HepG2 (cell line): ENCODE measurements at regions not wholly inside any gene's neighbourhood (a gene's known extent, or its start where the extent isn't known, plus 50 kb on each side); places are given as distances from the start of the nearest gene placed in this dataset.

ENCODE experiments used
- ATAC-seq: fragments of 200-7000 bp; cut with Tn5 transposase; 3 replicates; pipeline ENCODE4 v1.9.1; 2020; ENCODE audit warnings: mild to moderate bottlenecking, moderate library complexity
- BruUV-seq: library from RNA; stranded (reverse); fragments of 400-500 nt; replicated peaks from 2 replicates; lab custom pipeline; 2021; lab: Mats Ljungman, UMichigan
- CTCF ChIA-PET: fragments of 300-600 bp; formaldehyde crosslinking; extraction: SDS; loops from one replicate; lab custom pipeline; 2021; ENCODE audit warnings: low total read pairs, inconsistent platforms, low intra/inter-chr PET ratio; lab: Yijun Ruan, JAX
- POLR2A ChIA-PET: fragments of 350-600 bp; sonication (Branson Sonifier 250); formaldehyde crosslinking; loops from one replicate; lab custom pipeline; 2020; ENCODE audit warnings: antibody characterized with exemption, inconsistent platforms; lab: Yijun Ruan, JAX
- DNase-seq: peaks from one replicate; pipeline ENCODE4 v3.0.0-alpha.2; 2015; ENCODE audit warnings: low spot score
- FAIRE-seq: peaks from 3 replicates; lab custom pipeline; 2011; peaks lifted over from hg19 to GRCh38; lab: Jason Lieb, UNC
- H2AFZ ChIP-seq: one replicate; pipeline ENCODE4 v1.6.1; 2011; ENCODE audit warnings: low read length, inconsistent platforms
- H3K27ac ChIP-seq: fragments of 300-600 bp; 3 replicates; pipeline ENCODE4 v1.8.0; 2011; ENCODE audit warnings: mixed run types, mild to moderate bottlenecking, mixed read lengths, low read length, inconsistent platforms; ENCODE audit not compliant: insufficient read depth; ENCODE audit errors: extremely low read length
- H3K27me3 ChIP-seq, 2 experiments: fragments of 200-600 bp in 1 of 2; 2 replicates in 1 of 2; 3 replicates in 1 of 2; pipeline versions ENCODE4 v1.6.0 to v1.8.0; 2011; ENCODE audit warnings: low read length in 2 of 2, mild to moderate bottlenecking in 2 of 2, moderate library complexity in 2 of 2, inconsistent platforms in 1 of 2; ENCODE audit not compliant: insufficient read depth in 2 of 2, control insufficient read depth in 1 of 2
- H3K36me3 ChIP-seq, 2 experiments: fragments of 200-600 bp in 1 of 2; replicated peaks in 1 of 2; 2 replicates in 1 of 2; 3 replicates in 1 of 2; pipeline versions ENCODE4 v1.5.1 to v1.8.0; 2011; ENCODE audit warnings: low read length in 2 of 2, inconsistent platforms in 1 of 2; ENCODE audit not compliant: insufficient read depth in 2 of 2, control insufficient read depth in 1 of 2
- H3K4me1 ChIP-seq: 2 replicates; pipeline ENCODE4 v1.5.1; 2012; ENCODE audit warnings: low read length, inconsistent platforms; ENCODE audit not compliant: insufficient read depth
- H3K4me2 ChIP-seq: 2 replicates; pipeline ENCODE4 v1.6.0; 2011; ENCODE audit warnings: low read depth, low read length, inconsistent platforms
- H3K4me3 ChIP-seq, 3 experiments: fragments of 200-600 bp in 1 of 3; sonication (generic), shearing (Covaris generic) in 1 of 3; replicated peaks in 1 of 3; 2 replicates each; pipeline ENCODE4 v1.5.1; 2011 to 2016; ENCODE audit warnings: low read length in 3 of 3, inconsistent platforms in 2 of 3, low read depth in 2 of 3, mild to moderate bottlenecking in 2 of 3, control low read depth in 1 of 3, mixed read lengths in 1 of 3; ENCODE audit not compliant: insufficient read depth in 1 of 3
- H3K79me2 ChIP-seq: one replicate; pipeline ENCODE4 v1.6.1; 2011; ENCODE audit warnings: low read length, inconsistent platforms; ENCODE audit not compliant: insufficient read depth
- H3K9ac ChIP-seq: 2 replicates; pipeline ENCODE4 v1.6.0; 2011; ENCODE audit warnings: mild to moderate bottlenecking, low read depth, low read length, inconsistent platforms; ENCODE audit not compliant: insufficient read depth
- H3K9me3 ChIP-seq: 2 replicates; pipeline ENCODE4 v1.5.1; 2012; ENCODE audit warnings: mild to moderate bottlenecking, low read length
- H4K20me1 ChIP-seq: 2 replicates; pipeline ENCODE4 v1.6.0; 2011; ENCODE audit warnings: inconsistent platforms, mild to moderate bottlenecking, low read length, moderate library complexity; ENCODE audit not compliant: insufficient read depth
- CEBPB ChIP-seq: IDR thresholded peaks from 2 replicates; pipeline ENCODE4 v1.6.1; 2011; ENCODE audit warnings: low read depth, low read length, improper control_type of control experiment, borderline replicate concordance
- CEBPG ChIP-seq: IDR thresholded peaks from 2 replicates; pipeline ENCODE4 v1.6.1; 2016
- FOSL1 ChIP-seq: sonication (generic); formaldehyde crosslinking; IDR thresholded peaks from 2 replicates; pipeline ENCODE4 v1.9.0; 2021; ENCODE audit warnings: missing genetic modification reagents, borderline replicate concordance
- IRF2 ChIP-seq: IDR thresholded peaks from 2 replicates; pipeline ENCODE4 v1.6.1; 2018; ENCODE audit warnings: missing genetic modification reagents, missing compliant biosample characterization
- KAT8 ChIP-seq: IDR thresholded peaks from 2 replicates; pipeline ENCODE4 v1.6.1; 2016; ENCODE audit warnings: missing genetic modification reagents, missing compliant biosample characterization
- KMT2A ChIP-seq: sonication (generic); formaldehyde crosslinking; IDR thresholded peaks from 2 replicates; pipeline ENCODE4 v1.4.0; 2020; ENCODE audit warnings: missing genetic modification reagents
- MAFK ChIP-seq, 2 experiments: IDR thresholded peaks in 1 of 2; conservative IDR thresholded peaks in 1 of 2; 2 replicates each; pipeline ENCODE4 v1.6.1; 2011; ENCODE audit warnings: improper control_type of control experiment in 2 of 2, low read length in 2 of 2
- NFAT5 ChIP-seq: sonication (generic); formaldehyde crosslinking; IDR thresholded peaks from 2 replicates; pipeline ENCODE4 v1.4.0; 2020; ENCODE audit warnings: missing genetic modification reagents
- PRMT3 ChIP-seq: sonication (generic); formaldehyde crosslinking; IDR thresholded peaks from 2 replicates; pipeline ENCODE4 v1.8.1; 2022; ENCODE audit warnings: low read depth, mild to moderate bottlenecking, moderate library complexity, missing genetic modification reagents, borderline replicate concordance
- SIN3B ChIP-seq: fragments of 150-350 bp; IDR thresholded peaks from 2 replicates; pipeline ENCODE4 v1.6.1; 2014; ENCODE audit warnings: low read length
- ZBTB10 ChIP-seq: sonication (generic); formaldehyde crosslinking; IDR thresholded peaks from 2 replicates; pipeline ENCODE4 v1.4.0; 2020; ENCODE audit warnings: missing genetic modification reagents, borderline replicate concordance
- ZBTB34 ChIP-seq: sonication (generic); formaldehyde crosslinking; IDR thresholded peaks from 2 replicates; pipeline ENCODE4 v1.8.0; 2022; ENCODE audit warnings: mild to moderate bottlenecking, missing genetic modification reagents
- ZIK1 ChIP-seq: sonication (generic); formaldehyde crosslinking; IDR thresholded peaks from 2 replicates; pipeline ENCODE4 v1.5.0; 2020; ENCODE audit warnings: mild to moderate bottlenecking, low read depth, missing genetic modification reagents, borderline replicate concordance
- ZNF414 ChIP-seq: sonication (generic); formaldehyde crosslinking; IDR thresholded peaks from 2 replicates; pipeline ENCODE4 v1.5.0; 2020; ENCODE audit warnings: missing genetic modification reagents
- ZNF460 ChIP-seq: sonication (generic); formaldehyde crosslinking; IDR thresholded peaks from 2 replicates; pipeline ENCODE4 v1.5.1; 2020; ENCODE audit warnings: missing genetic modification reagents, mild to moderate bottlenecking, borderline replicate concordance
- ZSCAN22 ChIP-seq: sonication (generic); formaldehyde crosslinking; IDR thresholded peaks from 2 replicates; pipeline ENCODE4 v1.4.0; 2020; ENCODE audit warnings: mild to moderate bottlenecking, missing genetic modification reagents
- whole genome bisulfite sequencing: methylation state at CpG from one replicate; pipeline ENCODE4 v1.1.6; 2017; ENCODE audit warnings: low lambda C conversion rate; 5-methylcytosine and 5-hydroxymethylcytosine counted together
- in situ Hi-C: cut with HindIII; loops from 2 replicates; pipeline ENCODE4 v1.10.0; 2017; ENCODE audit warnings: low pct_unique_long_range_greater_than_20kb; ENCODE audit not compliant: extremely low pct_ligation_motif_present
- intact Hi-C: fragments of 100-400 bp; cut with micrococcal nuclease; formaldehyde crosslinking; loops from one replicate; pipeline ENCODE4 v1.10.0; 2022; ENCODE audit not compliant: unreplicated experiment

DNA sequence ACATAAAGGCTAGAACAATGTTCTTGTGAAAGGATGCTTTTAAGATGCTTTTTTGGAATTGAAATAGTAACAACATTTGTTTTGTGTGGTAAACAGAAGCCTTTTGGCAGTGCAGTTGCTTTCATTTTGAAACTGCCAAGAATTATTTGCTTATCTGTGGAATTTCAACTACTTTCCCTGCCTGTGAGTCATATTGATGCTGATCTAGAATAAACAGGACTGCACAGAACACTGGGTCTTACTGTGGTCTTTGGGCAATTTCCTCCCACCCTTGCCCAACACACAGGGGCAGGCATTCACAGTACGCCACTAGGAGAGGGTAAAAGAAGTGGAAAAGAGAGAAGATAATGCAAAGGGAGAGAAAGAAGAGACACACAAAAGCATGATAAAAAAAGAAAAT is 483.7 kb downstream of the ELAVL2 start:
- ATAC-seq, result peak; percentile 80
- CTCF ChIA-PET, result no interaction called here
- no peaks in the 10 kb centered on the region for H3K36me3 ChIP-seq
- 0% methylated on average over 1 of the region's 1 CpG for WGBS
- intact Hi-C loops, result no loop called here
- no peak overlapping the region for H3K27ac ChIP-seq
- no peaks in the 10 kb centered on the region for H4K20me1 ChIP-seq
- DNase-seq, result peak; percentile 69
- no peak overlapping the region for H3K4me2 ChIP-seq
- no peak overlapping the region for H2AFZ ChIP-seq
- in situ Hi-C loops, result no loop called here
- FAIRE-seq, result no peak
- H3K9ac ChIP-seq, result no peak overlapping the region
- BruUV-seq, result no TSS peak
- no peaks in the 10 kb centered on the region for H3K27me3 ChIP-seq
- no peaks in the 10 kb centered on the region for H3K79me2 ChIP-seq
- POLR2A ChIA-PET, result no interaction called here
- H3K4me3 ChIP-seq, result no peak overlapping the region
- peaks cover 75% of the 10 kb centered on the region for H3K9me3 ChIP-seq
- peaks cover 25% of the 10 kb centered on the region for H3K4me1 ChIP-seq
- TF ChIP-seq MAFK (conservative IDR thresholded peaks at IDR 0.05 in 1 of 2, IDR thresholded peaks at IDR 0.05 in 1 of 2; ENCODE audit: low read length in 2 of 2) (0 out of 4 replicates have a peak, but pooled peaks of 1 of the 2 experiments have one; percentile 16), CEBPG (CRISPR knock-in tag) (peak; percentile 42; the same call in 1 of the 2 replicates), ZNF414 (no peak), IRF2 (no peak), CEBPB (peak; percentile 89), ZBTB34 (CRISPR knock-in tag) (no peak), SIN3B (no peak), ZSCAN22 (no peak), KAT8 (no peak), ZBTB10 (CRISPR knock-in tag) (no peak), ZNF460 (CRISPR knock-in tag) (no peak), FOSL1 (CRISPR knock-in tag) (peak; percentile 24; the same call in 1 of the 2 replicates), KMT2A (CRISPR knock-in tag) (no peak), NFAT5 (CRISPR knock-in tag) (no peak), ZIK1 (CRISPR knock-in tag) (no peak), PRMT3 (no peak)
